Stimulated activated CD8-positive, alpha-beta memory T cell treated with anti-CD3 and anti-CD28 coated beads, Interleukin-4, amount 100 ng/mL, for 1 hour (primary cell): ENCODE measurements at regions not wholly inside any gene's neighbourhood (a gene's known extent, or its start where the extent isn't known, plus 50 kb on each side); places are given as distances from the start of the nearest gene placed in this dataset.

Experiments
- DNase-seq, 2 donors: peaks; one replicate each; pipeline ENCODE4 v3.0.0-alpha.2; 2020; ENCODE audit warnings: low read depth in 2 of 2, low spot score in 1 of 2

GRCh38 chr15:62432702-62433398 lies 267.8 kb upstream of the C2CD4B start:
- DNase-seq, result no peak

DNA sequence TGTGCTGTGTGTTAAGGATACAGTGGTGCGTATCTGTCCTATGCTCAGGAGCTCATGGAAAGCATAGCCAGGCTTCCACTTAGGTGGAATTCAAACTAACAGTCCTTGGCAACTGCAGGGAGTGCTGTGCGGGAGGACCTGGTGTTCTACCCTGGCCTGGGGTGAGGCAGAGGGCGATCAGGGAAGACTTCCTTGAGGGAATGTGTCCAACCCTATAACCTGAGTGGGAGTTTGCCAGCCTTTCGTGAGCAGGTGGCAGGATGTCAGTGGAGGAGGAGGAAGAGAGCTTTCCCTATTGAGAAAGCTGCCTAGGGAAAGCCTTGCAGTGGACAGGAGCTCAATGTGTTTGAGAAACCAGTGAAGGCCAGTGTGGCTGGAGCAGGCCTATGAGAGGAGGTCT lies 271.1 kb upstream of the C2CD4B start:
- no peak for DNase-seq

GRCh38 chr15:62437753-62438152 lies 272.7 kb upstream of the C2CD4B start:
- DNase-seq, result no peak

DNA sequence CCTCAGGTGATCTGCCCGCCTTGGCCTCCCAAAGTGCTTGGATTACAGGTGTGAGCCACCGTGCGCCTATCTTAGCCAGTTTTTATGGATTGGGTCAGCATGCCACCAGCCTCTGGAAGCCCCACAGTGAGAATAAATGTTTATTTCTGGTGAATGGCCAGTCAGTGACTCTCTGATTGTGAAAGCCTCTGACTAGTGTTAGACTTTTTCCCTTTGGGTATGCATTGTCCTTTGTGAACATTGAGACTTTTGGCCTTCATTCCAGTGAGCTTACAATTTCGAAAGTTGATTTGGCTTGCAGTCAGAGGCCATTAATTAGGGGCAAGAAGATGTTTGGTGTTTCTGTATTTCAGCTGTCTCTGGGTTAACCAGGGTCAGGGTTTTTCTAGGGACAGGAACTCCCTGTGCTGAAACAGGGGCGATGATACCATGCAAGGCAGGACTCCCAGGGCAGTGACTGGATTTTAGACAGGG lies 274.5 kb upstream of the C2CD4B start:
- DNase-seq, result no peak

GRCh38 chr15:62440362-62441105 lies 275.4 kb upstream of the C2CD4B start:
- DNase-seq, result no peak

- DNase-seq, result no peak
These were observed 279.3 kb upstream of the C2CD4B start for GRCh38 chr15:62444104-62445022.

- no peak for DNase-seq
These were observed 280.2 kb upstream of the C2CD4B start for GRCh38 chr15:62445244-62445643.

DNA sequence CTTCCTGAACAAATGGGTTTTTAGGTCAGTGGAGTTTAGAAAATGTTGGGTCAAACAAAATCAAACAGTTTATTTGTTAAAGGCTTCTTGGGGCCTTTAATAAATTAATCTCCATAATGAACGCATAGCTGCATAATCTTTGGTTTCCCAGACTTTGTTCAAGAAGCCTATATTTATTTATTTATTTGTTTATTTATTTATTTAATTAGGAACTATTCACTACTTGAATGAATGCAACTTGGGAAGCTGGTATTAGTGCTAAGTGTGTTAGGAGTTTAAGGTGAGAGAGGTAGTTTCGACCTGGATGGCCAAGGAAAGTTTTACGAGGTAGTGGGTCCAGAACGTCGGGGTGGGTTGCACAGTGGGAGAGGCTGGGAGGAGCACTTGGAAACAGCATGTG lies 281.9 kb upstream of the C2CD4B start:
- no peak for DNase-seq

- DNase-seq, result no peak
These were observed 282.7 kb upstream of the C2CD4B start for GRCh38 chr15:62447742-62448141.

DNA sequence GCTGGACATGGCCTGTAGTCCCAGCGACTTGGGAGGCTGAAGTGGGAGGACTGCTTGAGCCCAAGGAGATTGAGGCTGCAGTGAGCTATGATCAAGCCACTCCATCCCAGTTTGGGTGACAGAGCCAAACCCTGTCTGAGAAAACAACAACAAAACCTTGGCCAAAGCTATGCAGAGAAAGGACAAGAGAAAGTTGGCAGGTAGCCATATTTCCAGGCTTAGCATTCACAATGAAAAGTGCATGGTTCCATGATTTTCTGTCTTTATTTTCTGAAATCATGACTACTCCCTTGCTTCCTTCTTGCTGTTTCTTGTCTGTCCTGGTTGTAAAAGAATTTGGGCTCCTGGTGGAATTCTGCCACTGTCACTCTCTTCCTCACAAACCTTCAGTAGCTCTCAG lies 284.6 kb upstream of the C2CD4B start:
- DNase-seq, result no peak

DNA sequence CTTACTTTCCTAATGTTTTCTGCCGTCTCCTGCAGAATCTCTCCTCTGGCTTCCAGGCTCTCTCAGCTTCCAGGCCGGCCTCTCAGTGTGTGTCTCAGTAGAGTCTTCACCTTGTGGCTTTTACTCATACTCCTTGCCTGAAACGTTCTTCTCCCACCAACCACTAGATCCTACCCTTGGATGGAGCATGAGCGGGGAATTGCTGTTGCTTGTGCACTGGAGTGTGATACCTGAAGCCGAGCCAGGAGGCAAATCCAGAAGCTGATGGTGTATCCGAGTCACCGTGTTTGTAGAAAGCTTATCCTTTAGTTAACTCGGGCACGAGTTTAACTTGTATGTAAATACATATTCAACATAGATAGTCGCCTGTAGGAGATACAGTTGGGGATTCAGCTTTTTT lies 285.0 kb upstream of the C2CD4B start:
- DNase-seq, result no peak

- no peak for DNase-seq
These were observed 286.9 kb upstream of the C2CD4B start for GRCh38 chr15:62452026-62452425.

DNA sequence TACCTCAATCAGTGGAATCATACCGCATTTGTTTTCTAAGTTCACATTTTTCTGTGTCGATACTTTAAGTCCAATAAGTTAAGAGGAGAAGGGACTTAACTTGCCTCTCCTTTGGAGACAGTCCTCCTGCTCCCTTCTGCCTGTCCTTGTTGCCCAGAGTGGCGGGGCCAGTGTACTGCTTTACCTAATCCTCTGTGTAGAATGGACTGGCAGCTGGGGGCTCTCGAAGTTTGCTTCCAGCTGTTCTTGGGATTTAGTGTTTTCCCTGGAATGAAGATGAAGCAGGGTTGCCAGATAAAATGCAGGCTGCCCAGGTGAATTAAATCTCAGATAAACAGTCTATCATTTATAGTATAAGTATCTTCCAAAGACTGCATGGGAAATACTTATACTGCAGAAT lies 287.6 kb upstream of the C2CD4B start:
- no peak for DNase-seq

DNA sequence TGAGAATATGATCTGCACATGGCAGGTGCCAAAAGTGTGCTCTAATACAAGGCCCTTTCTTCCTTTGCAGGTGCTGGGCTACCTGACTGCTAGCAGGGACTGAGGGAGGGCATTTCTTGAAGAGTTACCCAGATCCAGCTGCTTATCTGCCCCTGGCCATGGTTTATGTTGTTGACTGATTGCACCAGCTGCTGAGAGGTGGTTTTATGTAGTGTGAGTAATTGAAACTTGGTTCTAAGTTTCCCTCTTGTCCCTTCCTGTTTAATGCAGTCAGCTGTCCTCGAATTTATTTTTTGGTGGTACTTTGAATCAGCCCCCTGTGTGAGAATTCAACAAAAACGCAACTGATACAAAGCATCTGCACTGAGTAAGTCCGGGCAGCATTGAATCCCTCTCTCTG lies 288.3 kb upstream of the C2CD4B start:
- DNase-seq, result no peak

DNA sequence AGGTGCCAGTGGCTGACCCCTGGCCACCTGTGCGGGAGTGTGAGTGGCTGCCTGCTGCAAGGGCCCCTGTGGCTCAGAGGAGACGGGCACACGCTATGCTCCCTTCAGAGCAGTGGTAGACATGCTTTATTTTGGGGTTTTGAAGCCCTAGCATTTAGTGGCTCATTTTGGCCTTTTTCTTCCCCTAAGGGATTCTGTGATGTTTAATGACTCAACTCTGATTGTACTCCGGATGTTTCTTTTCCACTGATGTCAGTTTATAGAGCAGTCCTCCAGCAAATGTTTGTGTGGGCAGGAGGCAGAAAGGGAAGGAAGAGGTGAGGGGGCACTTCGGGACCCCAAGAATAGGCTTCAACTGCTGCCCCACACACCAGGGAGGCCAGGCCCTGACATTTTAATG lies 288.9 kb upstream of the C2CD4B start:
- DNase-seq, result no peak

- DNase-seq, result no peak
These were observed 289.6 kb upstream of the C2CD4B start for GRCh38 chr15:62454567-62455172.

DNA sequence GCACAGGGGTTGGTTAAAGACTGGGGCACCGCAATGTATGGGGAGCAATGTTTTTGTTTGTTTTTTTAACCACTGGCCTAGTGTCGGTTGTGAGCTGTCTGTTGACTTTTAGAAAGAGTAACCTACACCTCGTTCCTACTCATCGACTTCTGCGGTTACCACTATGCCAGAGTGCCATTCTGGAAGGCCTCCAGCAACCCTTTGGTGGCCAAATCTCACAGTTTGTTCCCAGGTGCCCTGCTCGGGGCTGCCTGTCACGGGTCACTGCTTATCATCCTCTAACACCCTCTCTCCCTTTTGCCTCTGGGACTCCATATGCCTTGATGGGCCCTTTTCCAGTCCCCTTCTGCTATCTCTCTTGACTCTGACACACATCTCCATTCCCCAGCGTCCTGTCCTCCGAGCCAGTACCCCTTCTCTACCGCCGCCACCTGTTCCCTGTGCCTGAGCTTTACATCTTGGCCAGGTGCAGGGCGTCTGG lies 290.4 kb upstream of the C2CD4B start:
- DNase-seq, result no peak

- DNase-seq, result no peak
These were observed 291.2 kb upstream of the C2CD4B start for GRCh38 chr15:62456011-62456920.

- no peak for DNase-seq
These were observed 292.0 kb upstream of the C2CD4B start for GRCh38 chr15:62457100-62457499.

DNA sequence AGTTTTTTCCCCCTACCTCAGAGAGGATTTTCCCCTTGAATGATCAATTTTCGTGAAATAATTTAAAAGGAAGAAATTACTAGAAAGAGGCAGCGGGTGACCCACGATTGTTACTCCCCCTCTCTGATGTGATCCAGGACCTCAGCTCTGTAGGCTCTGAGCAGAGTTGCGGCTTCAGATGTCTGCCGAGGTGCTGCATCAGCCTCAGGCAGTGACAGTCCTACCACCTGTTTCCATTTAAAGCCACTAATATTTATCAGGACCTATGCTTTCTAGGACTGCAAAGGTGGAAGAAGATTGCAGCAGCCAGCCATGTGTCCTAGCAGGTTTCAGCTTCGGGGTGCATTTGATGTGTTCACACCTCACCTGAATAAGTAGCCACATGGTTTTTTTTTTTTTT lies 294.8 kb upstream of the C2CD4B start:
- no peak for DNase-seq
